GM23338 (cell line): ENCODE measurements at regions not wholly inside any gene's neighbourhood (a gene's known extent, or its start where the extent isn't known, plus 50 kb on each side); places are given as distances from the start of the nearest gene placed in this dataset.

Experiments used
- ATAC-seq: fragments of 200-7000 bp; cut with Tn5 transposase; 3 replicates; pipeline ENCODE4 v1.9.1; 2020
- DNase-seq: peaks from one replicate; pipeline ENCODE4 v3.0.0-alpha.2; 2015; ENCODE audit warnings: low spot score
- H2AFZ ChIP-seq: fragments of 200-600 bp; sonication (generic); 2 replicates; pipeline ENCODE4 v1.8.0; 2016; ENCODE audit warnings: antibody characterized with exemption, mild to moderate bottlenecking, moderate library complexity
- H3F3A ChIP-seq: fragments of 200-600 bp; sonication (generic); replicated peaks from 2 replicates; pipeline ENCODE4 v1.8.0; 2017; ENCODE audit warnings: antibody characterized with exemption, mixed run types, low read depth
- H3K27ac ChIP-seq: fragments of 200-600 bp; sonication (generic); 2 replicates; pipeline ENCODE4 v1.6.1; 2016; ENCODE audit warnings: low read depth
- H3K27me3 ChIP-seq: fragments of 200-600 bp; sonication (generic); 2 replicates; pipeline ENCODE4 v1.8.0; 2016; ENCODE audit warnings: mild to moderate bottlenecking, mixed run types, moderate library complexity; ENCODE audit not compliant: insufficient read depth
- H3K36me3 ChIP-seq: fragments of 200-600 bp; sonication (generic); 2 replicates; pipeline ENCODE4 v1.8.0; 2016; ENCODE audit warnings: mild to moderate bottlenecking; ENCODE audit not compliant: insufficient read depth
- H3K4me1 ChIP-seq: fragments of 200-600 bp; sonication (generic); 2 replicates; pipeline ENCODE4 v1.8.0; 2016; ENCODE audit warnings: mild to moderate bottlenecking, moderate library complexity; ENCODE audit not compliant: insufficient read depth
- H3K4me2 ChIP-seq: fragments of 200-600 bp; sonication (generic); 2 replicates; pipeline ENCODE4 v1.7.1; 2017; ENCODE audit warnings: mixed run types
- H3K4me3 ChIP-seq: fragments of 200-600 bp; sonication (generic); 2 replicates; pipeline ENCODE4 v1.6.1; 2016; ENCODE audit warnings: mixed run types
- H3K79me2 ChIP-seq: fragments of 200-600 bp; sonication (generic); replicated peaks from 2 replicates; pipeline ENCODE4 v1.8.0; 2017; ENCODE audit warnings: mild to moderate bottlenecking; ENCODE audit not compliant: insufficient read depth
- H3K9me2 ChIP-seq: fragments of 200-600 bp; sonication (generic); 2 replicates; pipeline ENCODE4 v1.8.0; 2017; ENCODE audit not compliant: insufficient read depth
- H4K20me1 ChIP-seq: fragments of 200-600 bp; sonication (generic); replicated peaks from 2 replicates; pipeline ENCODE4 v1.8.0; 2017; ENCODE audit warnings: mild to moderate bottlenecking; ENCODE audit not compliant: insufficient read depth
- H3K27ac Mint-ChIP-seq: 2 replicates; pipeline ENCODE4 v1.8.0; 2020; ENCODE audit warnings: inconsistent platforms, mild to moderate bottlenecking, moderate library complexity, mixed read lengths
- H3K27me3 Mint-ChIP-seq: 3 replicates; pipeline ENCODE4 v1.8.0; 2022; ENCODE audit warnings: low read depth, mild to moderate bottlenecking, moderate library complexity, mixed read lengths, inconsistent platforms; ENCODE audit not compliant: insufficient read depth, poor library complexity
- H3K36me3 Mint-ChIP-seq: 3 replicates; pipeline ENCODE4 v1.8.0; 2021; ENCODE audit warnings: low read depth, mild to moderate bottlenecking, inconsistent platforms, moderate library complexity, mixed read lengths
- H3K4me1 Mint-ChIP-seq: 3 replicates; pipeline ENCODE4 v1.8.0; 2020; ENCODE audit warnings: mild to moderate bottlenecking, inconsistent platforms, mixed read lengths
- H3K4me3 Mint-ChIP-seq: 3 replicates; pipeline ENCODE4 v1.8.0; 2021; ENCODE audit warnings: moderate library complexity, mild to moderate bottlenecking, inconsistent platforms, mixed read lengths
- H3K9me3 Mint-ChIP-seq: 3 replicates; pipeline ENCODE4 v1.8.0; 2020; ENCODE audit warnings: moderate library complexity, mild to moderate bottlenecking, inconsistent platforms, mixed read lengths
- CREB1 ChIP-seq: fragments of 250-450 bp; sonication (Bioruptor Pico); IDR thresholded peaks from 2 replicates; pipeline ENCODE4 v1.5.0; 2020; ENCODE audit warnings: low read depth, mild to moderate bottlenecking, moderate library complexity
- CTCF ChIP-seq, 2 experiments: fragments of 200-600 bp in 1 of 2; sonication (generic) in 1 of 2; conservative IDR thresholded peaks; 2 replicates each; pipeline versions ENCODE4 v1.5.1 to v1.6.1; 2016 to 2017; ENCODE audit warnings: antibody characterized with exemption in 2 of 2, low read depth in 2 of 2, mild to moderate bottlenecking in 2 of 2, moderate library complexity in 1 of 2
- ETS1 ChIP-seq: IDR thresholded peaks from 2 replicates; pipeline ENCODE4 v1.6.1; 2016; ENCODE audit warnings: antibody characterized with exemption
- EZH2phosphoT487 ChIP-seq: fragments of 200-600 bp; sonication (generic); IDR thresholded peaks from one replicate; pipeline ENCODE4 v1.8.1; 2018; ENCODE audit warnings: antibody characterized with exemption; ENCODE audit not compliant: unreplicated experiment
- JUNB ChIP-seq: IDR thresholded peaks from one replicate; pipeline ENCODE4 v1.6.1; 2016; ENCODE audit warnings: antibody characterized with exemption; ENCODE audit not compliant: unreplicated experiment
- NANOG ChIP-seq: IDR thresholded peaks from 2 replicates; pipeline ENCODE4 v1.6.1; 2016; ENCODE audit warnings: antibody characterized with exemption, borderline replicate concordance
- POLR2AphosphoS5 ChIP-seq: IDR thresholded peaks from 2 replicates; pipeline ENCODE4 v1.6.1; 2016; ENCODE audit warnings: antibody characterized with exemption, low read depth
- REST ChIP-seq: IDR thresholded peaks from one replicate; pipeline ENCODE4 v1.6.1; 2018; ENCODE audit warnings: antibody characterized with exemption; ENCODE audit not compliant: unreplicated experiment
- STAT1 ChIP-seq: IDR thresholded peaks from one replicate; pipeline ENCODE4 v1.6.1; 2016; ENCODE audit warnings: antibody characterized with exemption; ENCODE audit not compliant: unreplicated experiment
- ZNF114 ChIP-seq: fragments of 250-450 bp; sonication (Bioruptor Pico); IDR thresholded peaks from 2 replicates; pipeline ENCODE4 v1.5.0; 2020; ENCODE audit warnings: mild to moderate bottlenecking, moderate library complexity
- ZNF331 ChIP-seq: fragments of 250-450 bp; sonication (Bioruptor Pico); IDR thresholded peaks from 2 replicates; pipeline ENCODE4 v1.5.0; 2020; ENCODE audit warnings: low read depth, mild to moderate bottlenecking, moderate library complexity
- ZNF462 ChIP-seq: fragments of 250-450 bp; sonication (Bioruptor Pico); IDR thresholded peaks from 2 replicates; pipeline ENCODE4 v1.5.0; 2020; ENCODE audit warnings: mild to moderate bottlenecking, moderate library complexity

GRCh38 chr16:80028581-80029380, 428.2 kb upstream of the MAF start:
- Histone ChIP-seq H3K27me3 (no peaks in the 10 kb centered on the region), H4K20me1 (no peaks in the 10 kb centered on the region), H3K9me2 (peaks cover 5% of the 10 kb centered on the region; the same call in 1 of the 2 replicates), H3K27ac (no peak overlapping the region), H3K79me2 (no peaks in the 10 kb centered on the region), H3F3A (no peaks in the 10 kb centered on the region), H3K4me2 (no peak overlapping the region), H3K4me1 (no peaks in the 10 kb centered on the region), H2AFZ (no peak overlapping the region), H3K4me3 (no peak overlapping the region), H3K36me3 (no peaks in the 10 kb centered on the region)
- Mint-ChIP-seq H3K9me3 (peaks cover 9% of the 10 kb centered on the region; the same call in 2 of the 3 replicates), H3K4me1 (peaks cover 8% of the 10 kb centered on the region; the same call in 2 of the 3 replicates), H3K27ac (no peak overlapping the region), H3K36me3 (peaks cover 3% of the 10 kb centered on the region; the same call in 1 of the 3 replicates), H3K4me3 (no peak overlapping the region), H3K27me3 (no peaks in the 10 kb centered on the region)
- TF ChIP-seq ZNF114 (CRISPR knock-in tag) (no peak), JUNB (no peak), CREB1 (CRISPR knock-in tag) (no peak), EZH2phosphoT487 (no peak), POLR2AphosphoS5 (no peak), NANOG (no peak), ZNF462 (CRISPR knock-in tag) (no peak), ETS1 (no peak), STAT1 (no peak), CTCF (conservative IDR thresholded peaks at IDR 0.05; ENCODE audit: low read depth in 2 of 2) (no peak), ZNF331 (CRISPR knock-in tag) (no peak), REST (no peak)
- no peak for DNase-seq
- no peak for ATAC-seq
